Loucy (cell line): ENCODE measurements at regions not wholly inside any gene's neighbourhood (a gene's known extent, or its start where the extent isn't known, plus 50 kb on each side); places are given as distances from the start of the nearest gene placed in this dataset.

Experiments used
- H2AFZ ChIP-seq: fragments of 200-600 bp; sonication (generic); 2 replicates; pipeline ENCODE4 v1.6.0; 2016; ENCODE audit warnings: antibody characterized with exemption, mild to moderate bottlenecking, low read length, moderate library complexity
- H3F3A ChIP-seq: fragments of 200-600 bp; 2 replicates; pipeline ENCODE4 v1.6.0; 2016; ENCODE audit warnings: antibody characterized with exemption, low read depth, mild to moderate bottlenecking
- H3K27me3 ChIP-seq: fragments of 200-600 bp; sonication (generic); 2 replicates; pipeline ENCODE4 v1.6.1; 2014; ENCODE audit warnings: low read length, mild to moderate bottlenecking; ENCODE audit not compliant: insufficient read depth, poor library complexity, severe bottlenecking
- H3K36me3 ChIP-seq: fragments of 200-600 bp; sonication (generic); 2 replicates; pipeline ENCODE4 v1.6.1; 2016; ENCODE audit warnings: low read length; ENCODE audit not compliant: insufficient read depth
- H3K4me1 ChIP-seq: fragments of 200-600 bp; sonication (generic); 2 replicates; pipeline ENCODE4 v1.5.1; 2014; ENCODE audit warnings: low read length, mild to moderate bottlenecking; ENCODE audit not compliant: insufficient read depth, poor library complexity, severe bottlenecking
- H3K4me2 ChIP-seq: fragments of 200-600 bp; sonication (generic); 2 replicates; pipeline ENCODE4 v1.6.0; 2014; ENCODE audit warnings: antibody characterized with exemption, low read length, low read depth, mild to moderate bottlenecking; ENCODE audit not compliant: poor library complexity, severe bottlenecking
- H3K4me3 ChIP-seq: fragments of 200-600 bp; sonication (generic); 2 replicates; pipeline ENCODE4 v1.5.1; 2014; ENCODE audit warnings: low read length, mild to moderate bottlenecking, mixed read lengths; ENCODE audit not compliant: poor library complexity, severe bottlenecking
- H3K79me2 ChIP-seq: fragments of 200-600 bp; sonication (generic); 2 replicates; pipeline ENCODE4 v1.6.1; 2014; ENCODE audit warnings: low read length; ENCODE audit not compliant: insufficient read depth
- H3K9ac ChIP-seq: fragments of 200-600 bp; sonication (generic); 2 replicates; pipeline ENCODE4 v1.6.0; 2014; ENCODE audit warnings: mild to moderate bottlenecking, low read depth, low read length, moderate library complexity; ENCODE audit not compliant: poor library complexity, severe bottlenecking
- H3K9me2 ChIP-seq: fragments of 200-600 bp; sonication (generic); replicated peaks from 2 replicates; pipeline ENCODE4 v1.6.1; 2016; ENCODE audit warnings: low read depth, low read length, mixed read lengths
- H3K9me3 ChIP-seq: fragments of 200-600 bp; sonication (generic); 2 replicates; pipeline ENCODE4 v1.6.1; 2014; ENCODE audit warnings: mild to moderate bottlenecking, antibody characterized with exemption, low read length, low read depth; ENCODE audit not compliant: insufficient read depth
- H4K20me1 ChIP-seq: fragments of 200-600 bp; sonication (generic); 2 replicates; pipeline ENCODE4 v1.6.0; 2014; ENCODE audit warnings: antibody characterized with exemption, low read length, mild to moderate bottlenecking; ENCODE audit not compliant: insufficient read depth, poor library complexity, severe bottlenecking
- EZH2phosphoT487 ChIP-seq: fragments of 200-600 bp; IDR thresholded peaks from 2 replicates; pipeline ENCODE4 v1.6.1; 2018; ENCODE audit warnings: antibody characterized with exemption, mild to moderate bottlenecking, moderate library complexity, borderline replicate concordance
- TF ChIP-seq, protein P1 (sequence below): fragments of 200-600 bp; sonication (generic); conservative IDR thresholded peaks from 2 replicates; pipeline ENCODE4 v1.5.1; 2014; ENCODE audit warnings: mild to moderate bottlenecking, antibody characterized with exemption, low read length

- Histone ChIP-seq H2AFZ (no peak overlapping the region), H3K4me3 (no peak overlapping the region), H4K20me1 (no peaks in the 10 kb centered on the region), H3K36me3 (no peaks in the 10 kb centered on the region), H3K27me3 (no peaks in the 10 kb centered on the region), H3K9me2 (no peaks in the 10 kb centered on the region), H3K9me3 (no peaks in the 10 kb centered on the region), H3F3A (no peaks in the 10 kb centered on the region), H3K79me2 (no peaks in the 10 kb centered on the region), H3K9ac (no peak overlapping the region), H3K4me2 (no peak overlapping the region), H3K4me1 (peaks cover 20% of the 10 kb centered on the region)
- TF ChIP-seq, protein P1, sequence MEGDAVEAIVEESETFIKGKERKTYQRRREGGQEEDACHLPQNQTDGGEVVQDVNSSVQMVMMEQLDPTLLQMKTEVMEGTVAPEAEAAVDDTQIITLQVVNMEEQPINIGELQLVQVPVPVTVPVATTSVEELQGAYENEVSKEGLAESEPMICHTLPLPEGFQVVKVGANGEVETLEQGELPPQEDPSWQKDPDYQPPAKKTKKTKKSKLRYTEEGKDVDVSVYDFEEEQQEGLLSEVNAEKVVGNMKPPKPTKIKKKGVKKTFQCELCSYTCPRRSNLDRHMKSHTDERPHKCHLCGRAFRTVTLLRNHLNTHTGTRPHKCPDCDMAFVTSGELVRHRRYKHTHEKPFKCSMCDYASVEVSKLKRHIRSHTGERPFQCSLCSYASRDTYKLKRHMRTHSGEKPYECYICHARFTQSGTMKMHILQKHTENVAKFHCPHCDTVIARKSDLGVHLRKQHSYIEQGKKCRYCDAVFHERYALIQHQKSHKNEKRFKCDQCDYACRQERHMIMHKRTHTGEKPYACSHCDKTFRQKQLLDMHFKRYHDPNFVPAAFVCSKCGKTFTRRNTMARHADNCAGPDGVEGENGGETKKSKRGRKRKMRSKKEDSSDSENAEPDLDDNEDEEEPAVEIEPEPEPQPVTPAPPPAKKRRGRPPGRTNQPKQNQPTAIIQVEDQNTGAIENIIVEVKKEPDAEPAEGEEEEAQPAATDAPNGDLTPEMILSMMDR = no peak
- TF ChIP-seq EZH2phosphoT487 = no peak
These were observed 59.0 kb upstream of the RPL11 start for GRCh38 chr1:23632479-23633160.

DNA sequence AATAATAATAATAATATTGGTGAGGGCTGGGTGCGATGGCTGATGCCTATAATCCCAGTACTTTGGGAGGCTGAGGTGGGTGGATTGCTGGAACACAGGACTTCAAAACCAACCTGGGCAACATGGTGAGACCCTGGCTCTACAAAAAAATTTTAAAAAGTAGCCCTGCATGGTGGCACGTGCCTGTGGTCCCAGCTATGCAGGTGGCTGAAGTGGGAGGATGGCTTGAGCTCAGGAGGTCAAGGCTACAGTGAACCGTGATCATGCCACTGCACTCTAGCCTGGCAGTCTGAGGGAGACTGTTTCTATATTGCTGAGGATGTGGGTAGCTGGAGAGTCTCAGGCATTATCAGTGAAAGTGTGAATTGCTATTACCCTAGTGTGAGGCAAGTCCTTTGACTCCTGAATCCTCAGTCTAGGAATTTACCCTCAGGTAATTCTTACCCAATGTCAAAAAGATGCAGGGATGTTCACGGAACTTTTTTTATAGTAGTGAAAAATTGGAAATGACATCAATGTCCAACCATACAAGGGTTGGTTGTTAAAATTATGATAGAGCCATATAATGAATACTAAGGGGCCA is 61.8 kb upstream of the RPL11 start:
- Histone ChIP-seq H3K4me2 (no peak overlapping the region), H2AFZ (no peak overlapping the region), H3K36me3 (no peaks in the 10 kb centered on the region), H3K9me2 (no peaks in the 10 kb centered on the region), H3K27me3 (no peaks in the 10 kb centered on the region), H3F3A (no peaks in the 10 kb centered on the region), H3K9me3 (no peaks in the 10 kb centered on the region), H3K9ac (no peak overlapping the region), H3K4me3 (no peak overlapping the region), H3K4me1 (peaks cover 14% of the 10 kb centered on the region), H3K79me2 (no peaks in the 10 kb centered on the region), H4K20me1 (no peaks in the 10 kb centered on the region)
- no peak for TF ChIP-seq EZH2phosphoT487
- TF ChIP-seq, protein P1 = no peak

DNA sequence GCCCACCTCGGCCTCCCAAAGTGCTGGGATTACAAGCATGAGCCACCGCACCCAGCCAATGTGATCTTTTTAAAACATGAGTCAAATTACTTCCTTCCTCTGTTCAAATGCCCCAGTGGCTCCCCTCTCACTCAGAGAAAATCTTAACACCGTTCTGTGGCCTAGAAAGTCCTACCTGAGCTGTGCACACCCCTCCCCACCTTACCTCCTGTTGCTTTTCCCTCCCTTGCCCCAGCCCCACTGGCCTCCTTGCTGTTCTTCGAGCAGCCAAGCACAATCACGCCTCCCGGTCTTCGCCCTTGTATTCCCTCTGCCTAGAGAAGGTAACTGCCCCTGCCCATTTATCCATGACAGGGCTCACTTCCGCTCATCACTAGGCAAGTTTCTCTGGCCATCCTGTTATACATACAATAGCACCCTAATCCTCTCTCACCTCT is 62.6 kb upstream of the RPL11 start:
- Histone ChIP-seq H3K9me3 (no peaks in the 10 kb centered on the region), H3K4me1 (peaks cover 6% of the 10 kb centered on the region), H4K20me1 (no peaks in the 10 kb centered on the region), H3K9ac (no peak overlapping the region), H3K4me3 (no peak overlapping the region), H3F3A (no peaks in the 10 kb centered on the region), H2AFZ (no peak overlapping the region), H3K36me3 (no peaks in the 10 kb centered on the region), H3K79me2 (no peaks in the 10 kb centered on the region), H3K27me3 (no peaks in the 10 kb centered on the region), H3K4me2 (no peak overlapping the region), H3K9me2 (no peaks in the 10 kb centered on the region)
- TF ChIP-seq, protein P1 = no peak
- no peak for TF ChIP-seq EZH2phosphoT487
